Neural progenitor cell (in vitro differentiated cells): ENCODE measurements at regions not wholly inside any gene's neighbourhood (a gene's known extent, or its start where the extent isn't known, plus 50 kb on each side); places are given as distances from the start of the nearest gene placed in this dataset.

ENCODE experiments used
- CTCF ChIP-seq: fragments of 200-600 bp; sonication (generic); IDR thresholded peaks from 2 replicates; pipeline ENCODE4 v1.5.1; 2017; ENCODE audit warnings: antibody characterized with exemption, mild to moderate bottlenecking
- EZH2 ChIP-seq: fragments of 200-600 bp; sonication (generic); IDR thresholded peaks from 2 replicates; pipeline ENCODE4 v1.6.1; 2017; ENCODE audit warnings: antibody characterized with exemption, mild to moderate bottlenecking, moderate library complexity
- EZH2phosphoT487 ChIP-seq: fragments of 200-600 bp; sonication (generic); IDR thresholded peaks from 2 replicates; pipeline ENCODE4 v1.6.1; 2017; ENCODE audit warnings: antibody characterized with exemption

GRCh38 chr9:91127653-91128052 is 234.1 kb downstream of the AUH start:
- TF ChIP-seq CTCF, result no peak
- no peak for TF ChIP-seq EZH2
- no peak for TF ChIP-seq EZH2phosphoT487
